K562 (cell line): ENCODE measurements at regions not wholly inside any gene's neighbourhood (a gene's known extent, or its start where the extent isn't known, plus 50 kb on each side); places are given as distances from the start of the nearest gene placed in this dataset.

Experiments
- ATAC-seq: fragments of 200-7000 bp; cut with Tn5 transposase; 3 replicates; pipeline ENCODE4 v1.9.1; 2020; ENCODE audit warnings: moderate library complexity
- BruUV-seq: library from RNA; stranded (reverse); fragments of 400-500 nt; replicated peaks from 2 replicates; lab custom pipeline; 2021; lab: Mats Ljungman, UMichigan
- CTCF ChIA-PET: fragments of 300-600 bp; formaldehyde crosslinking; extraction: SDS; loops from one replicate; lab custom pipeline; 2021; ENCODE audit warnings: low intra/inter-chr PET ratio; lab: Yijun Ruan, JAX
- POLR2A ChIA-PET: fragments of 300-600, 350-650 bp; sonication (Branson Sonifier 250); formaldehyde crosslinking; extraction: SDS; loops from one replicate; lab custom pipeline; 2021; ENCODE audit warnings: antibody characterized with exemption, inconsistent platforms; lab: Yijun Ruan, JAX
- DNase-seq, 4 experiments: peaks; one replicate each; pipeline versions ENCODE4 v3.0.0 to v3.0.0-alpha.2; 2011 to 2018; ENCODE audit warnings: low spot score in 3 of 4, mixed read lengths in 3 of 4; ENCODE audit errors: extremely low read depth in 1 of 4
- FAIRE-seq: peaks from 2 replicates; lab custom pipeline; 2011; peaks lifted over from hg19 to GRCh38; lab: Jason Lieb, UNC
- H2AFZ ChIP-seq: 2 replicates; pipeline ENCODE4 v1.6.0; 2011; ENCODE audit warnings: low read depth, low read length, control low read depth, inconsistent platforms
- H3K27ac ChIP-seq: fragments of 200-600 bp; 3 replicates; pipeline ENCODE4 v1.8.0; 2011; ENCODE audit warnings: low read depth, mild to moderate bottlenecking, control low read depth, inconsistent platforms, low read length, moderate library complexity, mixed read lengths; ENCODE audit errors: extremely low read depth
- H3K27me3 ChIP-seq, 2 experiments: fragments of 300-600 bp in 1 of 2; 2 replicates in 1 of 2; 3 replicates in 1 of 2; pipeline versions ENCODE4 v1.6.0 to v1.8.0; 2011; ENCODE audit warnings: inconsistent platforms in 2 of 2, low read length in 2 of 2, mild to moderate bottlenecking in 1 of 2, mixed read lengths in 1 of 2, moderate library complexity in 1 of 2; ENCODE audit not compliant: control insufficient read depth in 2 of 2, insufficient read depth in 2 of 2
- H3K36me3 ChIP-seq: fragments of 300-600 bp; 3 replicates; pipeline ENCODE4 v1.8.0; 2011; ENCODE audit warnings: mild to moderate bottlenecking, low read length, inconsistent platforms; ENCODE audit not compliant: control insufficient read depth, insufficient read depth
- H3K4me1 ChIP-seq, 2 experiments: fragments of 200-600 bp in 1 of 2; replicated peaks in 1 of 2; 2 replicates in 1 of 2; 3 replicates in 1 of 2; pipeline versions ENCODE4 v1.5.1 to v1.8.0; 2011; ENCODE audit warnings: inconsistent platforms in 2 of 2, low read length in 2 of 2, mild to moderate bottlenecking in 1 of 2, mixed read lengths in 1 of 2, moderate library complexity in 1 of 2; ENCODE audit not compliant: control insufficient read depth in 2 of 2, insufficient read depth in 2 of 2
- H3K4me2 ChIP-seq: 2 replicates; pipeline ENCODE4 v1.6.1; 2011; ENCODE audit warnings: low read length, control low read depth, inconsistent platforms, mixed read lengths; ENCODE audit not compliant: insufficient read depth
- H3K4me3 ChIP-seq: fragments of 200-600 bp; sonication (generic), shearing (Covaris generic); 2 replicates; pipeline ENCODE4 v1.5.1; 2016; ENCODE audit warnings: control low read depth, inconsistent platforms
- H3K79me2 ChIP-seq: fragments of 200-600 bp; 3 replicates; pipeline ENCODE4 v1.8.0; 2011; ENCODE audit warnings: low read length, inconsistent platforms; ENCODE audit not compliant: control insufficient read depth, insufficient read depth
- H3K9ac ChIP-seq, 2 experiments: 2 replicates each; pipeline versions ENCODE4 v1.6.0 to v1.6.1; 2011; ENCODE audit warnings: low read depth in 2 of 2, low read length in 2 of 2, control low read depth in 1 of 2, inconsistent platforms in 1 of 2, mild to moderate bottlenecking in 1 of 2, mixed read lengths in 1 of 2; ENCODE audit not compliant: insufficient read depth in 1 of 2
- H3K9me1 ChIP-seq: one replicate; pipeline ENCODE4 v1.6.0; 2011; ENCODE audit warnings: inconsistent platforms, mild to moderate bottlenecking, low read length, moderate library complexity; ENCODE audit not compliant: control insufficient read depth, insufficient read depth
- H3K9me3 ChIP-seq: replicated peaks from 2 replicates; pipeline ENCODE4 v1.5.1; 2011; ENCODE audit warnings: low read depth, low read length, inconsistent platforms; ENCODE audit not compliant: control insufficient read depth, insufficient read depth
- H4K20me1 ChIP-seq: replicated peaks from 2 replicates; pipeline ENCODE4 v1.6.1; 2011; ENCODE audit warnings: low read length, inconsistent platforms, mixed read lengths; ENCODE audit not compliant: control insufficient read depth, insufficient read depth
- ARID3B ChIP-seq: fragments of 250-450 bp; sonication (Bioruptor Pico); IDR thresholded peaks from 2 replicates; pipeline ENCODE4 v1.4.0; 2020; ENCODE audit warnings: borderline replicate concordance
- ELF2 ChIP-seq: fragments of 250-450 bp; sonication (Bioruptor Pico); IDR thresholded peaks from 2 replicates; pipeline ENCODE4 v1.5.0; 2021; ENCODE audit warnings: mild to moderate bottlenecking
- ELK3 ChIP-seq: fragments of 450-650 bp; formaldehyde crosslinking; IDR thresholded peaks from 2 replicates; pipeline ENCODE4 v1.4.0; 2020; ENCODE audit warnings: mild to moderate bottlenecking
- GATAD2A ChIP-seq: fragments of 450-650 bp; IDR thresholded peaks from 2 replicates; pipeline ENCODE4 v1.6.1; 2017
- HDGF ChIP-seq: fragments of 450-650 bp; IDR thresholded peaks from 2 replicates; pipeline ENCODE4 v1.6.1; 2016
- HIVEP1 ChIP-seq: fragments of 250-450 bp; sonication (Bioruptor Pico); IDR thresholded peaks from 2 replicates; pipeline ENCODE4 v1.4.0; 2020; ENCODE audit warnings: mild to moderate bottlenecking
- IFI16 ChIP-seq: fragments of 250-450 bp; sonication (Bioruptor Pico); IDR thresholded peaks from 2 replicates; pipeline ENCODE4 v2.1.2; 2022; ENCODE audit warnings: mild to moderate bottlenecking, inconsistent platforms
- MLX ChIP-seq, 2 experiments: fragments of 450-650 bp in 1 of 2; sonication (generic) in 1 of 2; formaldehyde crosslinking; conservative IDR thresholded peaks; 2 replicates each; pipeline versions ENCODE4 v1.4.0 to v1.8.1; 2020 to 2022; ENCODE audit warnings: mild to moderate bottlenecking in 1 of 2, missing genetic modification reagents in 1 of 2
- NEUROD1 ChIP-seq: fragments of 150-350 bp; IDR thresholded peaks from 2 replicates; pipeline ENCODE4 v1.6.1; 2014; ENCODE audit warnings: borderline replicate concordance, low read length, low read depth; ENCODE audit not compliant: partially characterized antibody
- NFYB ChIP-seq: IDR thresholded peaks from 2 replicates; pipeline ENCODE4 v1.6.1; 2011; ENCODE audit warnings: mild to moderate bottlenecking, moderate library complexity; ENCODE audit not compliant: insufficient read length; ENCODE audit errors: extremely low read depth
- NR2C1 ChIP-seq, 2 experiments: fragments of 450-650 bp; IDR thresholded peaks; 2 replicates each; pipeline ENCODE4 v1.6.1; 2017; ENCODE audit warnings: mild to moderate bottlenecking in 2 of 2, antibody characterized with exemption in 1 of 2, inconsistent platforms in 1 of 2, missing compliant biosample characterization in 1 of 2, missing genetic modification characterization in 1 of 2
- SMAD2 ChIP-seq: fragments of 150-350 bp; IDR thresholded peaks from 2 replicates; pipeline ENCODE4 v1.6.1; 2014; ENCODE audit warnings: low read depth, mild to moderate bottlenecking, low read length
- TCF7 ChIP-seq: sonication (generic); IDR thresholded peaks from 2 replicates; pipeline ENCODE4 v1.6.1; 2016; ENCODE audit warnings: antibody characterized with exemption, borderline replicate concordance
- U2AF1 ChIP-seq: fragments of 200-400 bp; formaldehyde crosslinking; optimal IDR thresholded peaks from 2 replicates; pipeline ENCODE3; 2017; ENCODE audit warnings: mild to moderate bottlenecking, low read depth, low read length, moderate library complexity
- ZBTB49 ChIP-seq: sonication (generic); formaldehyde crosslinking; IDR thresholded peaks from 2 replicates; pipeline ENCODE4 v1.8.0; 2022; ENCODE audit warnings: missing genetic modification reagents, mild to moderate bottlenecking, borderline replicate concordance
- WGBS: fragments of 100-300 bp; shearing (Covaris generic); methylation state at CpG from one replicate; pipeline ENCODE4 v1.1.6; 2016; ENCODE audit warnings: low coverage, mixed read lengths; ENCODE audit not compliant: insufficient coverage; ENCODE audit errors: missing lambda C conversion rate; 5-methylcytosine and 5-hydroxymethylcytosine counted together
- in situ Hi-C: fragments of 300-500 bp; cut with MboI; formaldehyde crosslinking; loops from 4 replicates; pipeline ENCODE4 v1.15.0; 2018; ENCODE audit warnings: inconsistent platforms, mixed read lengths
- intact Hi-C: fragments of 100-400 bp; cut with micrococcal nuclease; formaldehyde crosslinking; loops from 2 replicates; pipeline ENCODE4 v1.14.2; 2022

GRCh38 chr2:164187121-164187520, 434.2 kb downstream of the GRB14 start:
- Histone ChIP-seq H3K27ac (no peak overlapping the region), H3K9me1 (no peaks in the 10 kb centered on the region), H3K9me3 (peaks cover under 1% of the 10 kb centered on the region), H3K9ac (no peak overlapping the region), H3K4me1 (no peaks in the 10 kb centered on the region), H3K79me2 (no peaks in the 10 kb centered on the region), H2AFZ (no peak overlapping the region), H3K36me3 (no peaks in the 10 kb centered on the region), H3K4me2 (no peak overlapping the region), H3K27me3 (no peaks in the 10 kb centered on the region), H4K20me1 (no peaks in the 10 kb centered on the region), H3K4me3 (no peak overlapping the region)
- ATAC-seq = no peak
- DNase-seq = no peak
- no peak for TF ChIP-seq TCF7
- TF ChIP-seq NFYB = no peak
- TF ChIP-seq HDGF = no peak
- TF ChIP-seq NR2C1 (IDR thresholded peaks at IDR 0.05) = no peak
- TF ChIP-seq NR2C1 (tag; IDR thresholded peaks at IDR 0.05) = no peak
- no peak for TF ChIP-seq MLX (CRISPR knock-in tag; conservative IDR thresholded peaks at IDR 0.05)
- TF ChIP-seq SMAD2 = no peak
- no peak for TF ChIP-seq U2AF1
- no peak for TF ChIP-seq NEUROD1
- no peak for TF ChIP-seq ELK3
- no peak for TF ChIP-seq ZBTB49
- no peak for TF ChIP-seq HIVEP1 (CRISPR knock-in tag)
- no peak for TF ChIP-seq ARID3B (CRISPR knock-in tag)
- no peak for TF ChIP-seq ELF2 (CRISPR knock-in tag)
- TF ChIP-seq GATAD2A = no peak
- no peak for TF ChIP-seq IFI16 (CRISPR knock-in tag)
- BruUV-seq = no TSS peak
- in situ Hi-C loops = no loop called here
- WGBS = 1% methylated on average over 4 of the region's 4 CpGs
- FAIRE-seq = no peak
- intact Hi-C loops = no loop called here
- CTCF ChIA-PET = no interaction called here
- POLR2A ChIA-PET = no interaction called here
